HUES6 (cell line): ENCODE measurements at regions not wholly inside any gene's neighbourhood (a gene's known extent, or its start where the extent isn't known, plus 50 kb on each side); places are given as distances from the start of the nearest gene placed in this dataset.
A peak's percentile ranks its signal among the peaks of the same experiment; 100 is the strongest.
"Not testable (repeated sequence)": the region's sequence is repeated elsewhere in the genome, so short reads cannot be mapped to it uniquely, and the experiment has no call there.

ENCODE experiments used
- H3K27ac ChIP-seq: 2 replicates; pipeline ENCODE4 v1.7.0; 2013; ENCODE audit warnings: low read depth, mild to moderate bottlenecking, low read length, inconsistent platforms
- H3K27me3 ChIP-seq: 2 replicates; pipeline ENCODE4 v1.6.1; 2013; ENCODE audit warnings: low read length; ENCODE audit not compliant: control insufficient read depth, insufficient read depth
- H3K36me3 ChIP-seq: 2 replicates; pipeline ENCODE4 v1.6.1; 2013; ENCODE audit warnings: low read length; ENCODE audit not compliant: control insufficient read depth, insufficient read depth
- H3K4me1 ChIP-seq: 2 replicates; pipeline ENCODE4 v1.6.1; 2013; ENCODE audit warnings: low read length; ENCODE audit not compliant: control insufficient read depth, insufficient read depth
- H3K4me3 ChIP-seq: 2 replicates; pipeline ENCODE4 v1.5.1; 2013; ENCODE audit warnings: low read depth, low read length
- H3K9ac ChIP-seq: one replicate; pipeline ENCODE4 v1.6.1; 2013; ENCODE audit warnings: mild to moderate bottlenecking, low read length
- H3K9me3 ChIP-seq: 2 replicates; pipeline ENCODE4 v1.6.1; 2013; ENCODE audit warnings: low read depth, low read length; ENCODE audit not compliant: control insufficient read depth, insufficient read depth

GRCh38 chr1:61028136-61028535, 54.2 kb upstream of the NFIA start:
- Histone ChIP-seq H3K4me1 (no peaks in the 10 kb centered on the region), H3K9me3 (no peaks in the 10 kb centered on the region), H3K27me3 (no peaks in the 10 kb centered on the region), H3K36me3 (no peaks in the 10 kb centered on the region), H3K27ac (no peak overlapping the region), H3K4me3 (no peak overlapping the region), H3K9ac (no peak overlapping the region)

GRCh38 chr1:61018068-61018467, 64.3 kb upstream of the NFIA start:
- not testable (repeated sequence) for H3K27me3 ChIP-seq, H3K27ac ChIP-seq, H3K9me3 ChIP-seq, H3K9ac ChIP-seq, H3K36me3 ChIP-seq, H3K4me1 ChIP-seq, H3K4me3 ChIP-seq

GRCh38 chr1:61017651-61018050, 64.7 kb upstream of the NFIA start:
- H3K4me1 ChIP-seq: peaks cover 9% of the 10 kb centered on the region
- H3K27ac ChIP-seq: no peak overlapping the region
- H3K4me3 ChIP-seq: no peak overlapping the region
- H3K9me3 ChIP-seq: no peaks in the 10 kb centered on the region
- H3K9ac ChIP-seq: no peak overlapping the region
- no peaks in the 10 kb centered on the region for H3K36me3 ChIP-seq
- H3K27me3 ChIP-seq: no peaks in the 10 kb centered on the region

- H3K9ac ChIP-seq: no peak overlapping the region
Measured at GRCh38 chr1:61013946-61014667, 68.3 kb upstream of the NFIA start.

GRCh38 chr1:61013189-61013945, 69.0 kb upstream of the NFIA start:
- Histone ChIP-seq H3K4me3 (no peak overlapping the region), H3K9me3 (no peaks in the 10 kb centered on the region), H3K27ac (no peak overlapping the region), H3K4me1 (peaks cover 9% of the 10 kb centered on the region), H3K9ac (no peak overlapping the region), H3K36me3 (no peaks in the 10 kb centered on the region), H3K27me3 (no peaks in the 10 kb centered on the region)

More at GRCh38 chr1:61013946-61014667, 68.3 kb upstream of the NFIA start:
- Histone ChIP-seq H3K27me3 (no peaks in the 10 kb centered on the region), H3K27ac (no peak overlapping the region), H3K9me3 (no peaks in the 10 kb centered on the region), H3K4me1 (peaks cover 9% of the 10 kb centered on the region), H3K4me3 (no peak overlapping the region), H3K36me3 (no peaks in the 10 kb centered on the region)

GRCh38 chr1:61012341-61012761, 70.0 kb upstream of the NFIA start:
- no peaks in the 10 kb centered on the region for H3K27me3 ChIP-seq
- H3K36me3 ChIP-seq: no peaks in the 10 kb centered on the region
- H3K4me3 ChIP-seq: no peak overlapping the region
- H3K9me3 ChIP-seq: no peaks in the 10 kb centered on the region
- H3K9ac ChIP-seq: no peak overlapping the region
- no peak overlapping the region for H3K27ac ChIP-seq
- peaks cover 13% of the 10 kb centered on the region for H3K4me1 ChIP-seq

- H3K9me3 ChIP-seq: no peaks in the 10 kb centered on the region
- no peaks in the 10 kb centered on the region for H3K36me3 ChIP-seq
- H3K9ac ChIP-seq: no peak overlapping the region
- peaks cover 18% of the 10 kb centered on the region for H3K4me1 ChIP-seq
- H3K27ac ChIP-seq: no peak overlapping the region
- H3K4me3 ChIP-seq: no peak overlapping the region
- no peaks in the 10 kb centered on the region for H3K27me3 ChIP-seq
Measured at GRCh38 chr1:61011561-61012263, 70.6 kb upstream of the NFIA start.

GRCh38 chr1:61007534-61008364, 74.6 kb upstream of the NFIA start:
- H3K36me3 ChIP-seq: no peaks in the 10 kb centered on the region
- H3K27ac ChIP-seq: no peak overlapping the region
- H3K9me3 ChIP-seq: no peaks in the 10 kb centered on the region
- H3K4me1 ChIP-seq: peaks cover 32% of the 10 kb centered on the region
- no peak overlapping the region for H3K9ac ChIP-seq
- no peaks in the 10 kb centered on the region for H3K27me3 ChIP-seq
- no peak overlapping the region for H3K4me3 ChIP-seq

- H3K27ac ChIP-seq: 0 out of 2 replicates have a peak overlapping the region, but pooled peaks have one; percentile 11
Measured at GRCh38 chr1:61005614-61006580, 76.5 kb upstream of the NFIA start.

More at GRCh38 chr1:61005614-61006580, 76.5 kb upstream of the NFIA start:
- no peaks in the 10 kb centered on the region for H3K36me3 ChIP-seq
- H3K9me3 ChIP-seq: no peaks in the 10 kb centered on the region
- H3K27me3 ChIP-seq: no peaks in the 10 kb centered on the region
- H3K4me1 ChIP-seq: peaks cover 32% of the 10 kb centered on the region
- peak overlapping the region; percentile 11; the same call in 1 of the 2 replicates for H3K4me3 ChIP-seq
- no peak overlapping the region for H3K9ac ChIP-seq
